ENCODE measurements at regions not wholly inside any gene's neighbourhood (a gene's known extent, or its start where the extent isn't known, plus 50 kb on each side); places are given as distances from the start of the nearest gene placed in this dataset.

GRCh38 chr6:134534708-134535149, 216.8 kb upstream of the SGK1 start:
- Mint-ChIP-seq H3K36me3 (ENCODE audit: unreplicated experiment) (no peaks in the 10 kb centered on the region), H3K9me3 (ENCODE audit: unreplicated experiment) (peaks cover 2% of the 10 kb centered on the region), H3K4me1 (ENCODE audit: low read depth, unreplicated experiment) (no peaks in the 10 kb centered on the region), H3K4me3 (ENCODE audit: unreplicated experiment) (no peak overlapping the region), H3K27ac (ENCODE audit: unreplicated experiment) (no peak overlapping the region), H3K27me3 (ENCODE audit: unreplicated experiment) (no peaks in the 10 kb centered on the region)
- TF ChIP-seq CTCF (IDR thresholded peaks at IDR 0.05; ENCODE audit: partially characterized antibody, unreplicated experiment): no peak
- no peak for DNase-seq

- H3K4me3 Mint-ChIP-seq (ENCODE audit: unreplicated experiment): no peak overlapping the region
- no peaks in the 10 kb centered on the region for H3K4me1 Mint-ChIP-seq (ENCODE audit: low read depth, unreplicated experiment)
- no peak overlapping the region for H3K27ac Mint-ChIP-seq (ENCODE audit: unreplicated experiment)
- H3K27me3 Mint-ChIP-seq (ENCODE audit: unreplicated experiment): no peaks in the 10 kb centered on the region
- no peaks in the 10 kb centered on the region for H3K36me3 Mint-ChIP-seq (ENCODE audit: unreplicated experiment)
- H3K9me3 Mint-ChIP-seq (ENCODE audit: unreplicated experiment): peaks cover 2% of the 10 kb centered on the region
- no peak for DNase-seq
- no peak for TF ChIP-seq CTCF (IDR thresholded peaks at IDR 0.05; ENCODE audit: partially characterized antibody, unreplicated experiment)
These were observed 216.1 kb upstream of the SGK1 start for GRCh38 chr6:134533991-134534390.

- Mint-ChIP-seq H3K9me3 (ENCODE audit: unreplicated experiment) (peaks cover 2% of the 10 kb centered on the region), H3K27ac (ENCODE audit: unreplicated experiment) (no peak overlapping the region)
- DNase-seq: no peak
These were observed 215.0 kb upstream of the SGK1 start for GRCh38 chr6:134532694-134533624.

GRCh38 chr6:134531611-134532010, 213.7 kb upstream of the SGK1 start:
- no peak overlapping the region for H3K4me3 Mint-ChIP-seq (ENCODE audit: unreplicated experiment)
- no peaks in the 10 kb centered on the region for H3K4me1 Mint-ChIP-seq (ENCODE audit: low read depth, unreplicated experiment)
- H3K9me3 Mint-ChIP-seq (ENCODE audit: unreplicated experiment): peaks cover 4% of the 10 kb centered on the region

More at GRCh38 chr6:134532694-134533624, 215.0 kb upstream of the SGK1 start:
- Mint-ChIP-seq H3K36me3 (ENCODE audit: unreplicated experiment) (no peaks in the 10 kb centered on the region), H3K27me3 (ENCODE audit: unreplicated experiment) (no peaks in the 10 kb centered on the region), H3K4me3 (ENCODE audit: unreplicated experiment) (no peak overlapping the region), H3K4me1 (ENCODE audit: low read depth, unreplicated experiment) (no peaks in the 10 kb centered on the region)
- TF ChIP-seq CTCF (IDR thresholded peaks at IDR 0.05; ENCODE audit: partially characterized antibody, unreplicated experiment): no peak

More at GRCh38 chr6:134531611-134532010, 213.7 kb upstream of the SGK1 start:
- no peak for TF ChIP-seq CTCF (IDR thresholded peaks at IDR 0.05; ENCODE audit: partially characterized antibody, unreplicated experiment)
- H3K36me3 Mint-ChIP-seq (ENCODE audit: unreplicated experiment): no peaks in the 10 kb centered on the region
- H3K27ac Mint-ChIP-seq (ENCODE audit: unreplicated experiment): no peak overlapping the region
- no peak for DNase-seq
- H3K27me3 Mint-ChIP-seq (ENCODE audit: unreplicated experiment): no peaks in the 10 kb centered on the region

All from glutamatergic neuron (in vitro differentiated cells).